Naive thymus-derived CD8-positive, alpha-beta T cell (primary cell): ENCODE measurements at regions not wholly inside any gene's neighbourhood (a gene's known extent, or its start where the extent isn't known, plus 50 kb on each side); places are given as distances from the start of the nearest gene placed in this dataset.
A peak's percentile ranks its signal among the peaks of the same experiment; 100 is the strongest.
"Not testable (repeated sequence)": the region's sequence is repeated elsewhere in the genome, so short reads cannot be mapped to it uniquely, and the experiment has no call there.

Source experiments
- ATAC-seq, 2 donors: fragments of 150-1000 bp; cut with Tn5 transposase in 1 of 2; sonication (Bioruptor Pico), chemical (Tn5 transposase) in 1 of 2; 1 replicate in 1 of 2; 2 replicates in 1 of 2; pipeline ENCODE4 v1.10.0; 2021; ENCODE audit warnings: mild to moderate bottlenecking in 2 of 2, moderate library complexity in 2 of 2
- POLR2A ChIA-PET: fragments of 350-600 bp; sonication (Branson Sonifier 250); formaldehyde crosslinking; loops from one replicate; lab custom pipeline; 2021; ENCODE audit warnings: antibody characterized with exemption; lab: Charles Lee
- DNase-seq, 10 donors: peaks; one replicate each; pipeline versions ENCODE4 v3.0.0 to v3.0.0-alpha.2; 2020 to 2022
- H3K27ac Mint-ChIP-seq, 10 donors: one replicate each; pipeline ENCODE4 v1.8.0; 2020 to 2022; ENCODE audit warnings: mild to moderate bottlenecking in 10 of 10, mixed read lengths in 10 of 10, moderate library complexity in 4 of 10, inconsistent platforms in 1 of 10
- H3K27me3 Mint-ChIP-seq, 5 donors: one replicate each; pipeline ENCODE4 v1.8.0; 2021 to 2022; ENCODE audit warnings: mixed read lengths in 5 of 5
- H3K36me3 Mint-ChIP-seq, 3 donors: one replicate each; pipeline ENCODE4 v1.8.0; 2020 to 2022; ENCODE audit warnings: mixed read lengths in 3 of 3, mild to moderate bottlenecking in 2 of 3, inconsistent platforms in 1 of 3
- H3K4me1 Mint-ChIP-seq, 4 donors: one replicate each; pipeline ENCODE4 v1.8.0; 2021 to 2022; ENCODE audit warnings: mixed read lengths in 4 of 4
- H3K4me3 Mint-ChIP-seq, 10 donors: one replicate each; pipeline ENCODE4 v1.8.0; 2020 to 2022; ENCODE audit warnings: mild to moderate bottlenecking in 10 of 10, mixed read lengths in 10 of 10, moderate library complexity in 6 of 10, inconsistent platforms in 1 of 10
- H3K9me3 Mint-ChIP-seq, 9 donors: one replicate each; pipeline ENCODE4 v1.8.0; 2020 to 2022; ENCODE audit warnings: mixed read lengths in 9 of 9, mild to moderate bottlenecking in 3 of 9, inconsistent platforms in 1 of 9, moderate library complexity in 1 of 9

- peaks cover 0 to 11% (median 11%) of the 10 kb centered on the region in 3 donors for H3K36me3 Mint-ChIP-seq
- no peak overlapping the region for H3K27ac Mint-ChIP-seq
- no peaks in the 10 kb centered on the region for H3K27me3 Mint-ChIP-seq
- no peak for DNase-seq
- POLR2A ChIA-PET, result no interaction called here
- H3K4me1 Mint-ChIP-seq, result peaks cover 4 to 10% (median 7%) of the 10 kb centered on the region in 4 donors
- no peak overlapping the region for H3K4me3 Mint-ChIP-seq
- H3K9me3 Mint-ChIP-seq, result peaks cover 0 to 20% (median 11%) of the 10 kb centered on the region in 9 donors
- no peak for ATAC-seq
Measured at GRCh38 chr2:160592401-160592800, 98.8 kb upstream of the RBMS1 start.

DNA sequence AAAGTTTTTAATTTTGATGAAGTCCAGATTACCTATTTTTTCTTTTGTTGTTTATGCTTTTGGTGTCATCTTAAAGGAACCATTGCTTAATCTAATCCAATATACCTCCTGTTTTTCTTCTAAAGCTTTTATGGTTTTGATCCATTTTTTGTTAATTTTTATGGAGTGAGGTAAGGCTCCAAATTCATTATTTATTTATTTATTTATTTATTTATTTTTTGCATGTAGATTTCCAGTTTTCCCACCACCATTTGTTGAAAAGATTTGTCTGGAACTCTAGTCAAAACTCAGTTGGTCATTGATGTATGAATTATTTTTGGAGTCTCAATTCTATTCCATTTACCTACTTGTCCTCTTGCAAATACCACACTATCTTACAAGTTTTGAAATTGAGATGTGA, 99.4 kb upstream of the RBMS1 start:
- Mint-ChIP-seq H3K4me1 (peaks cover 4 to 10% (median 7%) of the 10 kb centered on the region in 4 donors), H3K9me3 (peaks cover 0 to 20% (median 11%) of the 10 kb centered on the region in 9 donors), H3K36me3 (peaks cover 0 to 11% (median 11%) of the 10 kb centered on the region in 3 donors), H3K27ac (no peak overlapping the region), H3K27me3 (no peaks in the 10 kb centered on the region), H3K4me3 (no peak overlapping the region)
- POLR2A ChIA-PET, result no interaction called here
- ATAC-seq, result no peak
- no peak for DNase-seq

GRCh38 chr2:160596441-160596840, 102.8 kb upstream of the RBMS1 start:
- H3K36me3 Mint-ChIP-seq, result peaks cover 0 to 11% (median 11%) of the 10 kb centered on the region in 3 donors
- peaks cover 0 to 20% (median 11%) of the 10 kb centered on the region in 9 donors for H3K9me3 Mint-ChIP-seq
- H3K27ac Mint-ChIP-seq, result no peak overlapping the region
- H3K4me1 Mint-ChIP-seq, result peaks cover under 1 to 3% (median 2%) of the 10 kb centered on the region in 4 donors
- POLR2A ChIA-PET, result no interaction called here
- no peak overlapping the region for H3K4me3 Mint-ChIP-seq
- no peak for ATAC-seq
- no peak for DNase-seq
- H3K27me3 Mint-ChIP-seq, result no peaks in the 10 kb centered on the region

- H3K27me3 Mint-ChIP-seq, POLR2A ChIA-PET, H3K9me3 Mint-ChIP-seq, H3K36me3 Mint-ChIP-seq, H3K27ac Mint-ChIP-seq, DNase-seq, H3K4me1 Mint-ChIP-seq, H3K4me3 Mint-ChIP-seq, ATAC-seq: not testable (repeated sequence)
Measured at GRCh38 chr2:160600437-160600836, 106.8 kb upstream of the RBMS1 start.

DNA sequence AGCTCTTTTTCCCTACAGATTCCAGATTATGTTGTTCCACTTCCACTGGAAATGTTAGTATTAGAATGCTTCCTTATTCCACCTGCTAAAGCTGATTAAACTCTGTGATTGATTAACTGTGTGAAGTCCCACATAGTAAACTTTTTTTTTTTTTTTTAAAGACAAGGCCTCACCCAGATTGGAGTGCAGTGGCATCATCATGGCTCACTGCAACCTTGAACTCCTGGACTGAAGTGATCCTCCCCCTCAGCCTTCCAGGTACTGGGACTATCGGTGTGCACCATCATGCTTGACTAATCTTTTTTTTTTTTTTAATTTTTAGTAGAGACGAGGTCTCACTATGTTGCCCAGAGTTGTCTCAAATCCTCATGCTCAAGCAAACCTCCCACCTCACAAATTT, 108.5 kb upstream of the RBMS1 start:
- peaks cover 0 to 3% (median 0%) of the 10 kb centered on the region in 4 donors for H3K4me1 Mint-ChIP-seq
- POLR2A ChIA-PET, result interaction anchor here (0.7 kb wide), 1 partner anchor 284 kb away, joined by 4 read pairs; no protein-coding TSS in a partner anchor
- H3K27ac Mint-ChIP-seq, result no peak overlapping the region
- no peak for ATAC-seq
- no peaks in the 10 kb centered on the region for H3K9me3 Mint-ChIP-seq
- H3K4me3 Mint-ChIP-seq, result no peak overlapping the region
- no peaks in the 10 kb centered on the region for H3K27me3 Mint-ChIP-seq
- no peaks in the 10 kb centered on the region for H3K36me3 Mint-ChIP-seq
- DNase-seq, result no peak

DNA sequence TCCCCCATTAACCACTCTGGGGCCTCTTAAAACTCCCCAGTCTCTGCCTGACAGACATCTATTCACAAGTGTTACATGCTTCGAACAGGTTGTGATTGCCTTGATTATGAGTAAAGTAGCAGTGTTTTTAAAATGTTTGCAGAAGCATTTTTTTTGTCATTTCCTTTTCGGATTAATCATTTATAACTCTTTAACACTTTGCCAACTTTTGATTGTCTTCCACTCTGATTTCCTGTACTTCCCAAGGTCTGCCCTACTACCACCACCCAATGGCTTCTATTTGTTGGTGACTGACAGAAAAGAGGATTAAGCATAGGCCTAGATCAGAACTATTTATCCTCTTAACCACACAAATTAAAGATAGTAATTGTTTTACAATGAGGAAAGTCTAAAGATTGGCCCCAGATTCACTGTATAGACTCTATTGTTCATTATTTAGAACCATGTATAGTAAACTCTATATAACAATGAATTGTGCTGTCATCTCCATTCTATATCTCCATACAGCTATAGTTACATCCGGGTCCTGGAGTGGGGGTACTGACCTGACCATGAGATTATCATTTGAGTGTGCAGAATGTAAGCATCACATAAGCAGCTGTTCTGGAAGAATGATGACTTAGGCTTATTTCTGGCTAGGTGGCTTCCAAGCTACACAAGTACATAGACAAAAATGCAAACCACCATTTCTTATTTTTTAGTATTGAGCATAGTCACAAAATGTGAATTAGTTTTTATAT, 110.3 kb upstream of the RBMS1 start:
- Mint-ChIP-seq H3K4me1 (peaks cover 10 to 16% (median 14%) of the 10 kb centered on the region in 4 donors), H3K27me3 (no peaks in the 10 kb centered on the region), H3K27ac (no peak overlapping the region), H3K4me3 (no peak overlapping the region), H3K36me3 (no peaks in the 10 kb centered on the region), H3K9me3 (no peaks in the 10 kb centered on the region)
- no peak for ATAC-seq
- DNase-seq, result no peak
- POLR2A ChIA-PET, result no interaction called here

GRCh38 chr2:160606341-160606740, 112.7 kb upstream of the RBMS1 start:
- Mint-ChIP-seq H3K27me3 (no peaks in the 10 kb centered on the region), H3K4me1 (peaks cover 18 to 37% (median 32%) of the 10 kb centered on the region in 4 donors), H3K9me3 (no peaks in the 10 kb centered on the region), H3K27ac (peak overlapping the region in 1 of 10 donors; percentile 7), H3K36me3 (no peaks in the 10 kb centered on the region), H3K4me3 (no peak overlapping the region)
- ATAC-seq (no peak), DNase-seq (no peak)
- POLR2A ChIA-PET, result no interaction called here

- ATAC-seq, result no peak
- POLR2A ChIA-PET, result no interaction called here
- H3K4me1 Mint-ChIP-seq, result peaks cover 21 to 37% (median 32%) of the 10 kb centered on the region in 4 donors
- H3K27me3 Mint-ChIP-seq, result peaks cover 0 to 2% (median 0%) of the 10 kb centered on the region in 5 donors
- no peaks in the 10 kb centered on the region for H3K36me3 Mint-ChIP-seq
- DNase-seq, result peak in 2 of 10 donors; percentile 14 to 17
- H3K9me3 Mint-ChIP-seq, result no peaks in the 10 kb centered on the region
- peak overlapping the region in 7 of 10 donors; percentile 39 to 68 (median 48) for H3K4me3 Mint-ChIP-seq
- H3K27ac Mint-ChIP-seq, result peak overlapping the region in 4 of 10 donors; percentile 31 to 48 (median 37)
Measured at GRCh38 chr2:160608599-160608998, 115.0 kb upstream of the RBMS1 start.

GRCh38 chr2:160609346-160609745, 115.7 kb upstream of the RBMS1 start:
- peaks cover 21 to 37% (median 32%) of the 10 kb centered on the region in 4 donors for H3K4me1 Mint-ChIP-seq
- H3K27ac Mint-ChIP-seq, result peak overlapping the region in 1 of 10 donors; percentile 13
- H3K9me3 Mint-ChIP-seq, result peaks cover 0 to 6% (median 0%) of the 10 kb centered on the region in 9 donors
- POLR2A ChIA-PET, result no interaction called here
- DNase-seq, result no peak
- H3K27me3 Mint-ChIP-seq, result peaks cover 0 to 2% (median 0%) of the 10 kb centered on the region in 5 donors
- peak overlapping the region in 1 of 10 donors; percentile 26 for H3K4me3 Mint-ChIP-seq
- ATAC-seq, result no peak
- H3K36me3 Mint-ChIP-seq, result peaks cover 0 to 2% (median 0%) of the 10 kb centered on the region in 3 donors

GRCh38 chr2:160610041-160610440, 116.4 kb upstream of the RBMS1 start:
- H3K27me3 Mint-ChIP-seq, result peaks cover 0 to 2% (median 0%) of the 10 kb centered on the region in 5 donors
- H3K27ac Mint-ChIP-seq, result no peak overlapping the region
- ATAC-seq, result no peak
- peaks cover 0 to 13% (median 5%) of the 10 kb centered on the region in 9 donors for H3K9me3 Mint-ChIP-seq
- POLR2A ChIA-PET, result no interaction called here
- no peak overlapping the region for H3K4me3 Mint-ChIP-seq
- peaks cover 18 to 37% (median 32%) of the 10 kb centered on the region in 4 donors for H3K4me1 Mint-ChIP-seq
- no peak for DNase-seq
- peaks cover 0 to 5% (median 2%) of the 10 kb centered on the region in 3 donors for H3K36me3 Mint-ChIP-seq

- peaks cover 0 to 15% (median 15%) of the 10 kb centered on the region in 3 donors for H3K36me3 Mint-ChIP-seq
- H3K4me3 Mint-ChIP-seq, result no peak overlapping the region
- DNase-seq, result no peak
- H3K27ac Mint-ChIP-seq, result no peak overlapping the region
- no peak for ATAC-seq
- POLR2A ChIA-PET, result interaction anchor here (0.6 kb wide), 1 partner anchor 29 kb away, joined by 3 read pairs; no protein-coding TSS in a partner anchor
- H3K27me3 Mint-ChIP-seq, result peaks cover 0 to 2% (median 0%) of the 10 kb centered on the region in 5 donors
- peaks cover 18 to 37% (median 32%) of the 10 kb centered on the region in 4 donors for H3K4me1 Mint-ChIP-seq
- H3K9me3 Mint-ChIP-seq, result peaks cover 7 to 34% (median 24%) of the 10 kb centered on the region in 9 donors
Measured at GRCh38 chr2:160612266-160612856, 118.8 kb upstream of the RBMS1 start.

DNA sequence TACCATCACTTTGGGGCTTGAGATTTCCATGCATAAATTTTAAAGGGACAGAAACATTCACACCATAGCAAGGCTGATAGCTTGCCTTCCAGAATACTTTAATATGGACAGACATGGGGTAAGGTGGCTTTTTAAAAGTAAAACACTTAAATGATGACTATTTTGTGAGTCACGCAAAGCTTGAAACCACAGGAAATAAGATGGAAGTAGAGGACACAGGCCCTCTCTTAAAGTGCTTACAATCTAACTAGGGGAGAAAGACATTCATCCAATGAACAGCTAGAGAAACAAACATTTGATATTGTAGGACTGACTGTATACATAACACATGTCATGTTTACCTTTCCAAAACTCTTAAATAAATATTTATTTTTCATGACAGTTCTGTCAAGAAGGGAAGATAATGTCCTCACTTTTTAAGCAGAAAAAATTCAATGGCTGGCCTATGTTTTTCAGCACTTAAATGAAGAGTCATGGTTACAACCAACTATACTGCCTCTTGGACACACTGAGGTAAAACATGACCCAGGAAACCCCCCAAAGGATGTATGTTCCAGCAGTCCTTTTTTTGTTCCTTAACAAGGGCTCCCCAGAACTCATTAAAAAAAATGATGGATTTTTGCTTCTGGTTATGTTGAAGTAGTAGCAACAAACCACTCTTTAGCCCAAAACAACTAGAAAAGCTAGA, 120.0 kb upstream of the RBMS1 start:
- no peak overlapping the region for H3K27ac Mint-ChIP-seq
- no peak overlapping the region for H3K4me3 Mint-ChIP-seq
- POLR2A ChIA-PET, result no interaction called here
- H3K27me3 Mint-ChIP-seq, result peaks cover 0 to 2% (median 0%) of the 10 kb centered on the region in 5 donors
- peaks cover 14 to 26% (median 21%) of the 10 kb centered on the region in 4 donors for H3K4me1 Mint-ChIP-seq
- H3K9me3 Mint-ChIP-seq, result peaks cover 7 to 36% (median 24%) of the 10 kb centered on the region in 9 donors
- no peak for DNase-seq
- ATAC-seq, result no peak
- peaks cover 0 to 19% (median 15%) of the 10 kb centered on the region in 3 donors for H3K36me3 Mint-ChIP-seq
